ENCODE measurements at regions not wholly inside any gene's neighbourhood (a gene's known extent, or its start where the extent isn't known, plus 50 kb on each side); places are given as distances from the start of the nearest gene placed in this dataset.

DNA sequence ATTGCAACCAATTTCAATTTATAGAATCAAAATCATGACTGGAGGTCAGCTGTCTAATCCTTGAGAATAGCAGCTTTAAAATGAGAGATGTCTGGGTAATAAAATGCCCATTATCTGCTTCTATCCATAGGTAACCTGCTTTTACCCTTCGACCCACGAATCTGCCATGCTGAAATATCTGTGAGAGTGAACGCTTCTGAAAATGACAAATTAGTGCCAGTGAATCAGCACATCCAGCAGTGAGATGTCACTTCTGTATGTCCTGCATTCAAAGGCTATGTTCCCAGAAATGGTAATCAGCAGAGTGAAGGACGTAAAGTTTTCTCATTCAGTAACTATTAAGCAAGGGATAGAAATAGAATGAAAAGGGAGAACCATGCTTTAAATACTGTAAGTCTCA is 532.4 kb upstream of the ITGA1 start:
- no peak for DNase-seq (ENCODE audit: low read depth)

DNA sequence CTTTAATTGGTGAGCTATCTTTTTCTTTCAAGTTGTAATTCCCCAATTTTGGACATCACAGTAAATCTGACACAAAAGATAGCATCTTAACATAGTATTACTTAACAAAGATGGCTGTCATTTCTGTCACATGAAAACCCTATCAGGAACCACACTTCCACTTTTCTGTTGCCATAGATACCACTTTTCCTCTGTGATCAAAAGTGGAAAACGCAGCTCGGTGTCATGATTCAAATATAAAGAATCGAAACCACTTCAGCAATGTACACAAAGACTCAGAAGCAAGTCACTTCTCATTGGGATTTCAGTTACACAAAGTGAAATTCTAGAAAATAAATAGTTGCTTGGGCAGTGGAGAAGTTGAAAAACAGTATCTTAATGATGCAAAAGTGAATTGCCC is 524.9 kb upstream of the ITGA1 start:
- DNase-seq (ENCODE audit: low read depth): no peak

DNA sequence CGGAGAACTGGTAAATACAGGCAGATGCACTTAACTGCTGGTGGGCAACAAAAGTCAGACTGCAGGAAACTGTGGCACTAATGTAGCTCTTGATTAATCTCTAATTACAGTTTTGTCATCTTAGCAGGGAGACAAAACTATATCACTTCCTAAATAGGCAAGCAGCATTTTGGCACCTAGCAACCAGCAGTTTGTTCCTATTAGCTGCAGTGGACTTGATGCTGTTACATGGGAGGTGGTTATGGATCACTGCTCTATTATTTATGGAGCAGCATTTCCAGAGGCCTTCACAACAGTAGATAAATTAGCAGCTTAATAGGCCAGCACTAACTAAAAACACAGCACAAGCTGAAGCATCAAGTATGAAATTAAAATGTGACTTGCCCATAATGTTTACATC is 518.3 kb upstream of the ITGA1 start:
- DNase-seq (ENCODE audit: low read depth): no peak

DNA sequence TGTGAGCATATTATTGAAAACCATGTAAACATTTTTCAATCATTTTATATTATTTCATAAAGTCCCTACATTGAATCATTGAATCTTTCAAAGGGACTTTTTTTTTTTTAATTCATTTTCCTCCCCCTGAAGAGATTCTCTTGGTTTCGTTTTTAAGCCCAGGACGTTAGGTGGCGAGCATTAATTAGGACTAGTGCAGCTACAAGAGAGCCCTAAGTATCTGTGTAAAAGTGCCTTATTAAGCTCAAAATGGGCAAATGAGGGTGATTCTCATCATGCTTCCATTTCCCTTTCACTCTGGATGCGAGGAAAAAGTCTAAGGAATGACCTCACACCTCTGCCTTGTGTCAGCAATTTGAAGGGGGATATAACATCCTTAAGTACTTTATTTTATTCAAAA is 517.9 kb upstream of the ITGA1 start:
- DNase-seq (ENCODE audit: low read depth): no peak

DNA sequence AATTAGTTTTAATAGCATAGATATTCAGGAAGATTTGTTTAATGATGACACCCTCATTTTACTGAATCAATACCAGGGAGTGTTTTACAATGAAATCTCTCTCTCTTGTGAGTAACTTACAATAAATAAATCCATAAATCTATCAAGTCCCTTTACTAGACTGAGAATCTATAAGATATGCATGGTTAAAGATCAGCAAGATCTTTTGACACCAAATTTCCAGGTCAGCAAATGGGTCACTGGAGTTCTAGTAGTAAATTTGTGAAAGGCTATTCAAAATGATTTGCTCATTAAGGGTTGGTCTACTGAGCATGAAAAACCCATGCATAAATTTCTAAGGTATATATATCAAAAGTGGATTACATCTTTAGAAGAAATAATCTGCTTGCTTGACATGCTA is 512.1 kb upstream of the ITGA1 start:
- DNase-seq (ENCODE audit: low read depth): no peak

DNA sequence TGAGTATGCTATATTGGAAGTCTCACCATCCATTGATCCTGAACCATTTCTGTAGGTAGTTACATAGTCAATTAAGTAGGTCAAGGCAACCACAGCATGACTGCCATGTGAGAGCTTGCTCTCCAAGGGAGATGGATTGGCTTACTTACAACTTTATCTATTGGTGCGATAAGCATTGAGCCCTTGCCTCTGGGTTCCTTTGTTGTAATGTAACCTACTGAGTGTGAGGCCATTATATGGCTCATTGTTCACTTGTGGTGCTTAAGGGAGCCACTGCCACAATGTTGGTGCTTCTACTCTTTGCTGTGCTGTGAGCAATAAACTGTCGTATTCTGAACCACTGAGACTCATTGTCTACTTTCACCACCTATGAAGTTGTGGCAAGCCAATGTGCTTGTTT is 510.6 kb upstream of the ITGA1 start:
- no peak for DNase-seq (ENCODE audit: low read depth)

DNA sequence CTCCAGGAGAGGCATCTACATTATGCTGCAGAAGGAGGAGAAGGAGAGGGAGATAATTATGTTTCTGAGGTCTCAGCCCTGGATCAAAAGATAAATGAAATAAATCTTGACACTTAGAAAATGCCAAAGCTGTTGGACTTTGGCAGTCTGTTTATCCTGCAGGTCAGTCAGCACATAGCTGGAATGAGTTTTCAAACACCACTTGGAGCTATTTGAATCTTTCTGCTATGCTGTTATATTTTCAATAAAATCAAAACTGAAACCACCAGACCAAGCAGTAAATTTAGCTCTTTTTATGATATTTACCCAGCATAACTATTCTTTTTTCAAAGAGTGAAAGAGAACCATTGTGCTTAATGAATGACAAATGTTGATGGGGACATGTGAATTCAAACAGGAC is 505.1 kb upstream of the ITGA1 start:
- no peak for DNase-seq (ENCODE audit: low read depth)

DNA sequence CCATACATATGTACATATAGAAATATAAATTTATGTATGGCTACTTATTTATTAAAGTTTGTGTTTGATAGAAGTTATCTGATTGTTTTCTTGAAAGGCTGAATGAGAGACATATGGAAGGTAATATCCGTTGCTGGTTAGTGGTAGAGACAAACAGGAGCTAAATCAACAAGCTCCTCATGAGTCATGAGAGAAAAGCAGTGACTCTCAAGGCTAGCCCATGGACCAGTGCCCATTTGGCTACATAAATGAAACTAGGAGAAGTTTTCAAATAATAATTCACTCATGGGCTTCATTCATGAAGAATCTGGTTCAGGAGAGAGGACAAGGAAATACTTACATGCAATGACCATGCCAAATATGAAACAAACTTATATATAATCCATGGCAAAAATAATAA is 504.5 kb upstream of the ITGA1 start:
- no peak for DNase-seq (ENCODE audit: low read depth)

DNA sequence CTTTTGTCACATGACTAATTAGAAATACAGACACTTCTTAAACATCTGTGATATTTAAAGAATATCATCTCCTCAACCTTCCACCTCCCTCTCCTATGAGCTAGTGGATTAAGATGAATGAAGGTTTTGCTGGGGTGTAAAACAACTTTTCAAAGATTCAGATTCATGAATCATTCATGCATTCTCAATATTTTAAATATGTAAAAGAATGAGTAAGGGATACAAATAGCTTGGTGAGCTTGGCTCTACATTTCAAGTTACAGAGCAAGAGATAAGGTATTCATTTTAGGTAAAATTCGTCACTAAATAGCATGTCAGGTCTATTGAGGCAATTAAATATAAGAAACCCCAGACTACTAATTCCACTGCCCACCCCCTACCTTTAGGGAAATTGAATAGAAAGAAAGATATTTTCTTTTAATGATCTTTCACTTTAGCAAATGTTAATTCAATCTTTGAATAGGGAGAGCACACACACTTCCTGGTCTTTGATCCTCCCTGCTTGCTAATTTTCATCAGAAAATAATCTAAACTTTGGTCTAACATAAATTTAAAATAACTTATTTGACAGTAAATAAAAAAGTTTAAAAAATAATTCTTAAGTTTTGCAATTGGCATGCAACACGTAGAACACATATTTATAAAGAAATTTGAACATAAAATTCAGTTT is 486.9 kb upstream of the ITGA1 start:
- DNase-seq (ENCODE audit: low read depth): no peak

DNA sequence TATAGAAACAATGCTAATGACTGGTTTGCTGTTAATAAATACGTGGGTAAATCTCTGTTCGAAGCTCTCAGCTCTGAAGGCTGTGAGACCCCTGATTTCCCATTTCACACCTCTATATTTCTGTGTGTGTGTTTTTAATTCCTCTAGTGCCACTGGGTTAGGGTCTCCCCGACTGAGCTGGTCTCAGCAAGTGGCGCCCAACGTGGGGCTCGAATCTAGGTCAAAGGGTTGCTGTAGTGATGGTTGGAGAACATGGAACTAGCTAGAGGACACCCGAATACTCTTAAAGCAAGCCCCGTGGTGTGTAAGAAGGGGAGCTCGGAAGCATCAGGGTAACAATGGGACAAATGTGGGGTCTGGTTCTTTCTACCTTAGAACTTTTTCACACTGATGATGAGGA is 482.9 kb upstream of the ITGA1 start:
- DNase-seq (ENCODE audit: low read depth): peak; percentile 0

DNA sequence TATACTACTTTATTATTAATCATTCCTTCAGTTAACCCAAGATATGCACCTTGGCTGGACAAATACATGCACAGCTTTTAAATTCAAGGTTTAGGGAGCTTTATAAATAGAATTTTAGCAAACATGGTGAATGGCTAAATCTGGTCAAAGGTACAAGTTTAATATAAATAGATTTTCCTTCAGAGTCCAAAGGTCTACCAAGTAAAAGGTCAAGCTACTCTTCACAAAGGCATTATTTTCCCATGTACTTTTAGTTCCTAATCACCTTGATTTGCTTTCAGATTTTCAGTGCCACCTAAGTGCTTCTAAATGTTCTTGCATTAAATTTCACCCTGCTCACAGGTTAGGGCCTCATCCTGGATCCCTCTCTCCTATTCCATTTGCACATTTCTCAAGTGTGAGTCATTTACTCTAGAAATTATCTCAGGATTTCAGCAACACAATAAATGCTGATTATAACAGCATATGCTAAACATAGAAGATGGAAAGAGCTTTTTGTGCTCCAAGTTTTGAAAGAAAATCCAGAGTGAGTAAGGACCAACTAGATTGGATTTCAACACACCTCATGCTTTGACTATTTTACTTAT is 459.4 kb upstream of the ITGA1 start:
- DNase-seq (ENCODE audit: low read depth): no peak

DNA sequence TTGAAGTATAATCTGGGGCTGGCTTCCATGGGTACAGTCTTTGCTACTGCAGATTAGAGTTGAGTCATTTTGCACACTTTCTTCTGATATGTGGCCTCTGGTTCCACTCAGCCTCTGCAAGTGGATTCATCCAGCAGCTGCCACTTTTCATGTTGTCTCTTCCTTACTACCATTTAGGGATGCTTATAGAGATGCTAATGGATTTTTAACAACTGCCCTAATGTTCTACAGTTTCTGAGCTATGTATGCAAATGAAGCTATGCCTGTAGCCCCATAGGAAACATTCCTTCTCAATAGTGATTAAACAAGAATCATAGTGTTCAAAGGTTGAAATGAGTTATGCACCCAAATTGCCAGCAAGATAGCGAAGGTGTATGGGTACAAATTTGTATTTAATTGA is 456.0 kb upstream of the ITGA1 start:
- DNase-seq (ENCODE audit: low read depth): no peak

DNA sequence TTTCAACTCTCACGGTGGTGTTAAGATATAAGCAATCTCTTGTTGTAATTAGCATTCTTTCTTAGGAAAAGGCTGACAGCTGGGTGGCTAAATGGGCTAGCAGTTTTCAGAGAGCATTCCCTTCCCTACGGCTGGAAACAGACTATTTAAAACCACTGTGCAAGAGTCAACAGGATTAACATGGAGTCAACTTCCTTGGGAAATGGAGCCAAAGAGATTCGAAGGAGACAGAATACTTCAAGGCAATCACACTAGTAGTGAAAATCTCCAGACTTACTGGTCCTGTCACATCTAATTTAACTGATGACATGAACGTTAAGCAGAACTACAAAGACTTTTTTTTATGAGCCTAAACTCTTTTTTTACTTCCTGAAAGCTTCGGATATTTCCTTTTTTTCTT is 453.3 kb upstream of the ITGA1 start:
- no peak for DNase-seq (ENCODE audit: low read depth)

DNA sequence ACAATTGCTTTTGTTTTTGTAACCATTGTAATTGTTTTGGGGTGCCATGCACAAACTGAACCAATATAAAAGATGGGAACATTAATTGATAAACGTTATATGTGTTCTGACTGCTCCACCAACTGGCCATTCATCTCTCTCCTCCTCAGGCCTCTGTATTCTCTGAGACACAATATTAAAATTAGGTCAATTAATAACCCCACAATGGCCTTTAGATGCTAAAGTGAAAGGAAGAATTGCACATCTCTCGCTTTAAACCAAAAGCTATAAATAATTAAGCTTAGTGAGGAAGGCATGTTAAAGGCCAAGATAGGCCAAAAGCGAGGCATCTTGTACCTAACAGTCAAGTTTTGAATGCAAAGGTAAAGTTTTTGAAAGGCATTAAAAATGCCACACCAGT is 448.4 kb upstream of the ITGA1 start:
- DNase-seq (ENCODE audit: low read depth): no peak

DNA sequence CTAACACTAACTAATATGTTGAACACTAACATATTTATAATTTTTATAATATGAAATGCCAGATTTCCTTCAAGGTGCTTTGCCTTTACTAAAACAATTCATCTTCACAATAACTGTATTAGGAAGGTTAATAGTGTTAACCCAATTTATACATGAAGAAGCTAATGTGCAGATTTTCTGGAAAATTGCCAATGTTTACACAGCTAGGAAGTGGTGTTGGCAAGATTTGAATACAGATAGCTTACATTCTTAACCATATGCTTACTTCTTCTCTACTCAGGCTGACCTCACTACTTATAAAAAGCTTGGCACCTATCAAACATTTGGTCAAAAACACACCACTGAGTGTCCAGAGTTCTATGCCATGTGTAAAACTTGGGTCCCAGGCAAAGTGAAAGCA is 445.4 kb upstream of the ITGA1 start:
- no peak for DNase-seq (ENCODE audit: low read depth)

DNA sequence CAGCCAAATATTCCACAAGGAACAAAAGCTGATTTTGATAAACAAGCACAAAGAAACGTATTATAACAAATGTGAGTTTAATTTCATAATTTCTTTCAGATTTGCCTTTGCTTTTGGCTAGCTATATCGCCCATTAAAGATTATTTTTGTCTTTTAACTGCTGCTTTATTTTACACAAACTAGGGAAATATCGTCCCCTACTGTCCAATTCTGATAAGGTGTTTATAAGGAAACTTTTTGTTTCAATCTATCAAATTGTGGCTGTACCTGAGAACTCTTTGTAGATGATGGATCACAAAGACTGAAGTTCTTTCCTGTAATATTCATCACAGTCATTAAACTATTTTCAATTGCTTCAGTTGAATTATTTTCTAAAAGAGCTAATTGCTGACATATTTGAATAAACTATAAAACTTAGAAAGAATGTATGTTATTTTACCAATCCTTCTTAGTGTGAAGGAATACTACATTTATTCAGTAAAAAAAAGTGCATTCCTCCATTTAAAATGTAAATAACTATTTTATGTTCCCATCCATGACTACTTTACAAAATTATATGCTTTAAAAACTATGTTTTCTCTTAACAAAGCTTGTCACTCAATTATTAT is 431.3 kb upstream of the ITGA1 start:
- DNase-seq (ENCODE audit: low read depth): peak; percentile 1

DNA sequence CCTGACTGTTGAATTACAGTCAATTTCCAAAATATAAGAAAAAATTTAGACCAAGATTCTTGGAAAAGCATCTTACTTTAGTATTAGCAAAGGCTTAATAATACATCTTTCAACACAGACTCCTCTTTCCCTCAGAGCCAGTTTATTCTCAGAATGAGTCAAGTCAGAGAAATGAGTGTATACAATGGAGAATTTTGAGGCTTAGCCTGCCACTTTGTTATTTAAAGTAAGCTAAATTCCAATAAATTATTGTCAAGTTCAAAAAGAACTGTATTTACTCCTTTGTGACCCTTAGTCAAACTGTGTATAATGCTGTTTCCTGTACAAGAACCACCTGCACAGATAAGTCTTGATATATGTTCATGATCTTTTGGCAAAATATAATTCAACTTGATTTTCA is 428.5 kb upstream of the ITGA1 start:
- no peak for DNase-seq (ENCODE audit: low read depth)

DNA sequence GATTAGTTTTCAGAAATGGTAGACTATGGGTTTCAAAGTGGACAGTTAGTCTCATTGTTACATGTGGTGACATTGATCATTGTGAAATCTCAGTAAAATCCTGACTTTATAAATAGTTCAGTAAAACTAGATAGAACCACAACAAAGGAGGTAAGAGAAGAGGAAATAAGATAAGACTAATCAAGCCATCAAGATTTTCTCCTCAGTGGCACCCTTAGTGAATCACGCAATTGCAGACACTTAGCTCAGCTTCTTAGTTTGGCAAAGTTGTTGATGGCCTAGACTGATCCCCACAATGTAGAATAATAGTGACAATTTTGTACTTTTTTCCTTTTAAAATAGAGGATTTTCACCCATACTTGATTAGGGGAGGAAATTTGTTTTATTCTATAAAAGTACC is 426.7 kb upstream of the ITGA1 start:
- no peak for DNase-seq (ENCODE audit: low read depth)

DNA sequence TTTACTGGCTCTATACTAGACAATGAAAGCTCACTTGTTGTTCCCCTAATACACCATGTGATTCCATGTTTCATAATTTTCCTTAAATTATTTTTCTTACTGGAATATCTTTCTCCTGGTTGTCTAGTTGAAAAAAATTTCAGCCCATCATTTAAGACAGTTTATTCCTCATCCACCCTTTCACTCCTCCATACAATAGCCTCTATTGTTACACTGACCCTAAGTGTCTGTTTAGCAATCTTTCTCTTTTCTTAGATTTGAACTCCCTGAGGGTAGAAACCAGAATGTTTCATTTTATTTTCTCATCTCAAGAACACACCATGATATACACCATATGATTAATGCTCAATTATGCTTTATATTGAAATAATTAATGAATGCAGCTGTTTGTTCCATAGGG is 413.4 kb upstream of the ITGA1 start:
- DNase-seq (ENCODE audit: low read depth): no peak

DNA sequence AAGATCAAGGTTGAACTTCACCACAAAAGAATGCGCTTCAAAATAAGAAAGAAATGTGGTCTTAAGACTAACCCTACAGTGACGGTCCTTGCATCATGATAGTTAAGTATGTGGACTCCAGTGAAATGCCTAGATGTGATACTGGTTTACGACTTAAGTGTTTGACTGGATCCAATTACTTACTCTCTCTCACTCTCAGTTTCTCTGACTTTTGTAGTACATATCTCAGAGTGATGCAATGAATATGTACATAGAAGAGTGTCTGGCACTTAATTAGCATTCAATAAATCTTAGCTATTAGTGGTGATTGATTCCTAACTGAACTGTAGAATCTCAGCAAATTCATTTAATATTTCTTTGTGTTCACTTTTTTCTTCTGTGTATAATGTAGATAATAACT is 411.7 kb upstream of the ITGA1 start:
- no peak for DNase-seq (ENCODE audit: low read depth)

DNA sequence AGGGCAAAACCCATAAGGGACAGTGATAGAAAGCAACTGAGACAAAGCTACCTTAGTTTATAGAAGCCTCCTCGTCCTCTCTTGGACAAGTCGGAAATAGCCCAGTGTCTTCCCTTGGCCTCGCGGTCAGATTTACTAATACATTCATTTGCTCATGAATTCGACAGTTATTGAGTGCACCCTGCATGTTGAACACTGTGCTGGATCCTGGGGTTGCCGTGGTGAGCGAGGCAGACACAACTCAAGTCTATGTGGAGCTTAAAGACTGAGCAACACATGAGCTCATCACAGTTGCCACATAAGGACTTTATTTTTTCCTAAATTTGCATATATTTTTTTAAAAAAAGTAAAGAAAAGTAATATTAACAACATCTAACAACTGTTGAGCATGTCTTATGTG is 411.1 kb upstream of the ITGA1 start:
- DNase-seq (ENCODE audit: low read depth): no peak

DNA sequence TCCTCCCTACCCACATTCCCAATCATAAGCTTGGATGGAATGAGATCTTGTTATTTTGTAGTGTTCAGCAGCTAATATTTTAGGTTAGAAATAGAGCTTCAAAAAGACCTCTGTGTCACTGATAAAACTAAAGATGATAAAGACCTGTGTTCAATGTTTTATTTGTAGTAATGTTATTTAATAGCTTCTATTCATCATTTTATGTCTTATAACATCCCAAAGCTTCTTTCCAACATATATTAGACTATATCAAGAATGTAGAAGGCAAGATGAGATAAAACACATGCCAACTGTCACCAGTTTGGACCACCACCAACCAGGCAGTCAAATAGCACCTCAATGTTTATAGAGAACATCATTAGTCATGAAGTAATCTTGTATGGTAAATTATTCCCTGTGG is 409.5 kb upstream of the ITGA1 start:
- DNase-seq (ENCODE audit: low read depth): no peak

DNA sequence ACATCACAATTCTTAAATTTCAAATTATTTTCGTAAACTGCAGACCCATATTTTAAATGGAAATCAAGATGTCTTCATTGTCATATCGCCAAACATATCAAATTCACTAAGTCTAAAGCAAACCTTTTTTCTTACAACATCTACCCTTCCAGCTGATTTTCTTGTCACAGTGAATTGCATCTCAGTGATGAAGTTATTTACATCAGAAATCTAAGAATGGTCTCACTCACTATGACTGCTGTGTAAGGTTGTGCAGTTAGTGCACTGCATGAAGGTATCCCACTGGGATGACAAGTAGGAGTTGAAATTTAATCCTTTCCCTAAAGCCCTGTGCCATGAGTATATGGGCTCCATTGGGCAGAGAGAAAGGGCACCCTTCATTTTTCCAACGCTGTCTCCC is 399.4 kb upstream of the ITGA1 start:
- no peak for DNase-seq (ENCODE audit: low read depth)
